Stomach (tissue), 4 donors: ENCODE measurements at regions not wholly inside any gene's neighbourhood (a gene's known extent, or its start where the extent isn't known, plus 50 kb on each side); places are given as distances from the start of the nearest gene placed in this dataset.

ENCODE experiments used
- CTCF ChIP-seq, 7 experiments: fragments of 450-650 bp in 4 of 7; fragments of 200-600 bp in 3 of 7; sonication (generic) in 3 of 7; IDR thresholded peaks; one replicate each; pipeline ENCODE4 v1.5.1; 2016 to 2019; ENCODE audit warnings: antibody characterized with exemption in 7 of 7, control low read depth in 2 of 7, mild to moderate bottlenecking in 1 of 7
- EP300 ChIP-seq: sonication (generic); formaldehyde crosslinking; IDR thresholded peaks from one replicate; pipeline ENCODE4 v1.6.1; 2017; ENCODE audit warnings: antibody characterized with exemption
- POLR2A ChIP-seq, 4 donors: fragments of 450-650 bp; IDR thresholded peaks; one replicate each; pipeline ENCODE4 v1.6.1; 2016; ENCODE audit warnings: antibody characterized with exemption in 4 of 4, control low read depth in 2 of 4, mild to moderate bottlenecking in 1 of 4, moderate library complexity in 1 of 4
- POLR2AphosphoS5 ChIP-seq, 3 donors: sonication (generic); formaldehyde crosslinking; IDR thresholded peaks; one replicate each; pipeline ENCODE4 v1.6.1; 2016; ENCODE audit warnings: antibody characterized with exemption in 3 of 3

- TF ChIP-seq CTCF (IDR thresholded peaks at IDR 0.05) = no peak
- TF ChIP-seq POLR2A (IDR thresholded peaks at IDR 0.05) = no peak
- no peak for TF ChIP-seq POLR2AphosphoS5 (IDR thresholded peaks at IDR 0.05)
- no peak for TF ChIP-seq EP300
These were observed 492.3 kb downstream of the SPATA31D1 start for GRCh38 chr9:82480921-82481320.
